IgD-negative memory B cell (primary cell): ENCODE measurements at regions not wholly inside any gene's neighbourhood (a gene's known extent, or its start where the extent isn't known, plus 50 kb on each side); places are given as distances from the start of the nearest gene placed in this dataset.

Experiments
- H3K27ac Mint-ChIP-seq, 3 donors: one replicate each; pipeline ENCODE4 v1.8.0; 2020 to 2022; ENCODE audit warnings: mild to moderate bottlenecking in 3 of 3, mixed read lengths in 3 of 3, moderate library complexity in 1 of 3
- H3K27me3 Mint-ChIP-seq: one replicate; pipeline ENCODE4 v1.8.0; 2021; ENCODE audit warnings: mixed read lengths
- H3K36me3 Mint-ChIP-seq: one replicate; pipeline ENCODE4 v1.8.0; 2020; ENCODE audit warnings: mild to moderate bottlenecking, mixed read lengths
- H3K4me1 Mint-ChIP-seq, 3 donors: one replicate each; pipeline ENCODE4 v1.8.0; 2020 to 2022; ENCODE audit warnings: mixed read lengths in 3 of 3, mild to moderate bottlenecking in 1 of 3
- H3K4me3 Mint-ChIP-seq, 4 donors: one replicate each; pipeline ENCODE4 v1.8.0; 2020 to 2022; ENCODE audit warnings: mild to moderate bottlenecking in 4 of 4, mixed read lengths in 4 of 4, moderate library complexity in 3 of 4
- H3K9me3 Mint-ChIP-seq, 3 donors: one replicate each; pipeline ENCODE4 v1.8.0; 2020 to 2021; ENCODE audit warnings: mixed read lengths in 3 of 3, mild to moderate bottlenecking in 1 of 3

DNA sequence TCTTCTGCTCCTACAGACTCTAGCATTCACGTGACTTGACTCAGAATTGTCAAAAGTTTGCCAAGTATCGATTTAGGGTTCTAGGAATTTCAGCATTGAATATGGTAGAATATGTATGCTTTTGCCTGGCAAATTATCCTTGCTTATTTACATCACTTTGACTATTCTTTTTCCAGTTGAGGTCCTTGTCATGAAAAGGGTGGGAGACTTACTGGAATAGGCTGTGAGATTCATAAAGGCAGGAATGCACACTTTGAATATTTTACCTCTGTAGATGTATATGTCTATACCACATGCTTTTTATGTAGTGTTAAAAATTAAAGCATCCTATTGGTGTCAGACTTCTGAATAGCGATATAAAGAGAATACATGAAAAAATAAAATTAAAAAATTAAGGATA is 378.8 kb upstream of the RARB start:
- Mint-ChIP-seq H3K27ac (no peak overlapping the region), H3K36me3 (no peaks in the 10 kb centered on the region), H3K4me1 (no peaks in the 10 kb centered on the region), H3K27me3 (no peaks in the 10 kb centered on the region), H3K9me3 (peaks cover 0 to 10% (median 3%) of the 10 kb centered on the region in 3 donors), H3K4me3 (no peak overlapping the region)

DNA sequence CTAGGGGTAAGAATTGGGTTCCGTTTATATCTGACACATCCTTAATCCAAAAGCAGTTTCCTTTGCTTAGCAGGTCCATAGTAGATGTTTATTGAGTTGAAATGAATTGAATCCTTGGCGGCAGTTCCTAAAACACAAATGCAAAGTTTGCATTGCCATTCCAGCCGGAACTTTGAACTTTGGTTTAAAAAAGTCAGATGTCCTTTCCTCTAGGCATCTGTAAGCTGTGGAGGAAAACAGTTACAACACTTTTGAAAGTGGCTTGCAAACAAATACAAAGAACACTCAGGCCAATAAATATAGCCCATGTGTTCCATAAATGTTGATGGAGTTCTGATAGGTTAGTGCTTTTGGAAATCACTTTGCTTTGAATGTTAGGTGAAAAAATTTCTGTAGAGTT is 374.7 kb upstream of the RARB start:
- Mint-ChIP-seq H3K27me3 (no peaks in the 10 kb centered on the region), H3K4me3 (no peak overlapping the region), H3K9me3 (peaks cover 3 to 9% (median 3%) of the 10 kb centered on the region in 3 donors), H3K4me1 (no peaks in the 10 kb centered on the region), H3K27ac (no peak overlapping the region), H3K36me3 (no peaks in the 10 kb centered on the region)

DNA sequence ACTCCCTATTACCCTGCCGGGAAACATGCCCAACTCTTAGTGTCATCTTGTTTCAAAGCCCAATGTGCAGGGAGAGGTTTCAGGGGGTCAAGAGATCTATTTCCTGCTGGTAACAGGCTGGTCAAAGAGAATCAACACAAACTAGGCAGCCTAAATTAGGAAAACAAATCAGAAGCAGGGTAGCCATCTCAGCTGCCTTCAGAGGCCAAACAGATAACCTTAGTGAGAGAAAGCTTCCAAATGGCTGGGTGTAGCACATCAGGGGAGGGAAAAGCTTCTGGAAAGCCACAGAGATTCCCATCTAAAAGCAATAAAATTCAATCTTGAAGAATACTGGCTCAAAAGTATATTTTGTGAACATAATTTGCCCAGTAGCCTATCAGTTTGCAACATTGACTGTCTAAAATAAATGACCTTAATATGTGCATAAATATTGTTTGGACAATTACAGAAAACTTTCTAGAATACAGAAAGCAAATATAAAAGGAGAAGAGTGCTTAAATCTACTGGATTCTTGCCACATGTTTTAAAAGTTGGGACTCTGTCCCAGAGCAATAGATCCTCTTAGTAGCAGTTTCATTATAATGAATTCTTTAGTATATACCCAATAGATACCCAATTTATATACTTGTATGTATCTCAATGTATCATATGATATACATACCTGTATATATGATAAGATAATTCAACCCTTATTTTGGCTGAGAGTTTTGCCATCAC is 371.9 kb upstream of the RARB start:
- no peaks in the 10 kb centered on the region for H3K4me1 Mint-ChIP-seq
- H3K9me3 Mint-ChIP-seq: peaks cover 0 to 3% (median 3%) of the 10 kb centered on the region in 3 donors
- H3K27me3 Mint-ChIP-seq: no peaks in the 10 kb centered on the region
- H3K36me3 Mint-ChIP-seq: no peaks in the 10 kb centered on the region
- no peak overlapping the region for H3K4me3 Mint-ChIP-seq
- no peak overlapping the region for H3K27ac Mint-ChIP-seq

DNA sequence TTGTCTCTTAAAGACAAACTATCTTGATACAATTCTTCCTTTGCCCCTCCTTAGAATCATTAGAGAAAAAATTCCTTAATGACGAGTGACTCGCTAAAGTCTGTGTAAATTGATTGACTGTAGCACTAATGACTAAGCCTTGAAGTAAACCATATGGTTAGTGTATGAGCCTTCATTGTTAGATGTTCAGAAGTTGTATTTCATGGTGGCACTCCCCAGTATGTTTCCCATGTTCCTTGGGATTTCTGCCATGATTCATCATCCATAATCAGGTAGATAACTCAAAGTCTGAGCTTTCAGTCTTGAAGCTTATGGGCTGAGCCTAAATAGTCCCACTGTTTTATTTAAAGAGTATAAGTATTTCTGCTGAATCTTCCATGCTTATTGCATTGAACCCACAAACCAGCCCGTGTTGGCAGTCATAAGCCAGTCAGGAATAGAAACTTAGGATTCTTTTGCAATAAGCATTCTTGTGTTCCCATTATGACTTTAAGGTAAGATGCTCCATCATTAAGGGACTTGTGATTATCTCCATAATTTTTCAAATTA is 371.2 kb upstream of the RARB start:
- no peaks in the 10 kb centered on the region for H3K36me3 Mint-ChIP-seq
- no peaks in the 10 kb centered on the region for H3K4me1 Mint-ChIP-seq
- H3K9me3 Mint-ChIP-seq: peaks cover 0 to 3% (median 2%) of the 10 kb centered on the region in 3 donors
- H3K4me3 Mint-ChIP-seq: no peak overlapping the region
- H3K27me3 Mint-ChIP-seq: no peaks in the 10 kb centered on the region
- H3K27ac Mint-ChIP-seq: no peak overlapping the region

DNA sequence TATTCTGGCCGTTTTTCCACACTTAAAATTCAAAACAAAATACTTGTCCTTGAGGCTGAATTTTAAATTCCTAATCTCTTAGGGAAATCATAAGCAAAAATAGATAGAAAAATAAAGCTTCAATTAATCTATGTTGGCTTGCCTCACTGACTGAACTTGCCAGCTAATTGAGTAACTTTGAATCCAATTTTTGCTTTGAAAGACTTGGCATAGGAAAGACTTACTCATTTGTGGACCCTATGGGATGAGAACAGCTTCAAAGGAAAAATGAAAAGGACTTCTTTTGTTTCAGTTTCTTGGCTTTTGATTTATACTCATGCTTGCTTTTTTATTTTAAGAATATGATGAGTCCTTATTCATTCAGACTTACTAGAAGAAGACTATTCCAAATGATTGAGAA is 370.7 kb upstream of the RARB start:
- peaks cover 0 to 3% (median 2%) of the 10 kb centered on the region in 3 donors for H3K9me3 Mint-ChIP-seq
- H3K4me1 Mint-ChIP-seq: no peaks in the 10 kb centered on the region
- H3K27ac Mint-ChIP-seq: no peak overlapping the region
- H3K4me3 Mint-ChIP-seq: no peak overlapping the region
- H3K36me3 Mint-ChIP-seq: no peaks in the 10 kb centered on the region
- no peaks in the 10 kb centered on the region for H3K27me3 Mint-ChIP-seq

DNA sequence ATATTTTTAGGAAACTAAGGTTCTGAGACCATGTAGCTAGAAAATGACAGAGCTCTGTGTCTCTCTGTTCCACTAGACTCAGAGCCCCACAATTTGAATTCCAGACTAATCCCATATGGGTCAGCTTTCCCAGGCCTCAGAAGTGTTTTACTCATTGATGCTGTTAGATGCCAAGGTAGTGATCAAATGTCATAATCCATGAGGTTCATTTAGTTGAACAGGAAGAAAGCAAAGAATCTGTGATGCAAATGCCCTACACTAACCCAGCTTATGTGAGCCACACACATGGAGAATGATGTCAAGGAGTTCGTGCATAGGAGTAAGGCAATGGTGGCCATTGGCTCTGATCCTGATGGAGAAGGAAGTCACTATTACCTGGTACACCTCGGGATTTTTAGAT is 363.4 kb upstream of the RARB start:
- Mint-ChIP-seq H3K27ac (no peak overlapping the region), H3K4me3 (no peak overlapping the region), H3K9me3 (peaks cover 0 to 3% (median 2%) of the 10 kb centered on the region in 3 donors), H3K27me3 (no peaks in the 10 kb centered on the region), H3K4me1 (no peaks in the 10 kb centered on the region), H3K36me3 (no peaks in the 10 kb centered on the region)

DNA sequence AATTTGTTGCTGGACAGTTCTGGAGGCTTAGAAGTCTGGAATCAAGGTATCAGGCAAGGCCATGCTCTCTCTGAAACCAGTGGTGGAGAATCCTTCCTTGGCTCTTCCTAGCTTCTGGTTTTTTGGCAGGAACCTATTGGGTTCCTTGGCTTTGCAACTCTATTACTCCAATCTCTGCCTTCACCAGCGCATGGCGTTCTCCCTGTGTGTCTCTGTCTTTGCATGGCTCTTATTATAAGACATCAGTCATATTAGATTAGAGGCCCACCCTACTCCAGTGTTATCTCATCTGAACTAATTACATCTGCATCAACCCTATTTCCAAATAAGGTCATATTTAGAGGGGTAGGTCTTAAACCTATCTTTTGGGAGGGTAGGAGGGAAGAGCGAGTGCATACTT is 358.1 kb upstream of the RARB start:
- H3K27me3 Mint-ChIP-seq: no peaks in the 10 kb centered on the region
- peaks cover 3 to 5% (median 4%) of the 10 kb centered on the region in 3 donors for H3K9me3 Mint-ChIP-seq
- H3K4me1 Mint-ChIP-seq: no peaks in the 10 kb centered on the region
- H3K27ac Mint-ChIP-seq: no peak overlapping the region
- no peaks in the 10 kb centered on the region for H3K36me3 Mint-ChIP-seq
- no peak overlapping the region for H3K4me3 Mint-ChIP-seq

DNA sequence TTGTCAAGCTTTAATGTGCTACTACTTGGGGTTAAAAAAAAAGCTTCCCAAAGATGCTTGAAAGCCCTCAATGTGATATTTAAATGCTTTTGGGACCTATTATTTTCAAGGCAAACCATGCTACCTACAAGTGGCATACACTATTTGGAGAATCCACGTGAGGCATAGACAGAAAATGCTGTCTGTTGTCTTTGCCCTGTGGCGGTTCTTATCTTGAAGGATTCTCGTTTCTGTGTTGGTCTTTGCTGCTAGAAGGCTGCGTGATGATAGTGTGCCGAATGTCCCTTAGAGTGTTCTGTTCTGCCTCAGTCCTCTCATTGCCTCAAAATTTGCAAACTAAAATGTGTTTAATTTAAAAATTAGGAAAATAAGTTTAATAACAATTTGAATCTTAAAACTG is 356.2 kb upstream of the RARB start:
- no peaks in the 10 kb centered on the region for H3K4me1 Mint-ChIP-seq
- no peak overlapping the region for H3K27ac Mint-ChIP-seq
- H3K4me3 Mint-ChIP-seq: no peak overlapping the region

DNA sequence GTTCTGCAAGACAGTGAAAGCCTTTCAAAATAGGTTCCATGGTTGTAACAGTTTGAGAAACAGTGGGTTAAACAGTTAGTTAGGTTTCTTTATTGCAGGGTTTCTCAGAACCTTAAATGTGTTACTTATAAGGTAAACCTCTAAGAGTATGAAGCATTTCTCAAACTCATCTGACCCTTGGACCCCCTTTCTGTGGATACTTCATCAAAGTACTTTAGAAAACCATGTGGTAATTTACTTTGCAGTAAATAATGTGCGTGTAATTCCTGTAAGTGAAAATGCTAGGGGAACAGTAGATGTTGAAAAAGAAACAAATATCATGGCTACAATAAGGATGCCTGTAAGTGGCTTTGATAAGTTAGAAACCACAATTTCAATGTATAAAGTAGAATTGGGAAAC is 354.6 kb upstream of the RARB start:
- H3K27me3 Mint-ChIP-seq: no peaks in the 10 kb centered on the region
- no peak overlapping the region for H3K27ac Mint-ChIP-seq
- H3K4me1 Mint-ChIP-seq: no peaks in the 10 kb centered on the region
- H3K4me3 Mint-ChIP-seq: no peak overlapping the region
- no peaks in the 10 kb centered on the region for H3K36me3 Mint-ChIP-seq
- H3K9me3 Mint-ChIP-seq: peaks cover 3 to 4% (median 3%) of the 10 kb centered on the region in 3 donors

More for the DNA sequence above, 356.2 kb upstream of the RARB start:
- peaks cover 3 to 5% (median 4%) of the 10 kb centered on the region in 3 donors for H3K9me3 Mint-ChIP-seq
- no peaks in the 10 kb centered on the region for H3K27me3 Mint-ChIP-seq
- H3K36me3 Mint-ChIP-seq: no peaks in the 10 kb centered on the region

DNA sequence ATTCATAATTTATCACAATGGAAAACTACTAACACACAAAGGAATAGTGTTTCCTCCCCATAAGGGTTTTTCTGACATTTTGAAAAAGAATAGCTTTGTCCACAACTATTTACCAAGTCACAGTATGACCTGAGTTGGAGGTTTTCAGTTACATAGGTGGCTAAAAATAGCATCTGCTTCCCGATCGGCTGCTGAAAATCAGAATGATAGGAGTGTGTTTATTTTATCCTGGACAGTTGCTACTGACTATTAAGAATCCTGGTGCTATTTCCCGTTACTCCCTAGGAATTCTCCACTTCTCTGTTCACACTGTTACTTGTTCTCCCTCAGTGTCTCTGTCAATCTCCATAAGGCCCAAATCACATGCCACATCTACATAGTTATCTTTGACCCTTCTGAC is 353.9 kb upstream of the RARB start:
- Mint-ChIP-seq H3K4me1 (no peaks in the 10 kb centered on the region), H3K36me3 (no peaks in the 10 kb centered on the region), H3K4me3 (no peak overlapping the region), H3K9me3 (peaks cover 3 to 4% (median 4%) of the 10 kb centered on the region in 3 donors), H3K27me3 (no peaks in the 10 kb centered on the region), H3K27ac (no peak overlapping the region)

DNA sequence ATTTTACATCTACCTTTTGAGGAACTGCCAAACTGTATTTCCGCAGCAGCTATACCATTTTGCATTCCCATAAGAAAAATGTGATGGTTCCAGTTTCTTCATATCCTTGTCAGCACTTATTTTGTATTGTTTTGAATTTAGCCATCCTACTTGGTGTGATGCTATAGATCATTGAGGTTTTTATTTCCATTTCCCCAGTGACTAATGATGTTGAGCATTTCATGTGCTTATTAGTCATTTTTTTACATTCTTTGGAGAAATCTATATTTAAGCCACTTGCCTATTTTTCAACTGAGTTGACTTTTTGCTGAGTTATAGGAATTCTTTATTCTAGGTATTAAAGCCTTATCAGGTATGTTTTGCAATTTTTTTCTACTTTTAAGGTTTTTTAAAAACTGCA is 347.6 kb upstream of the RARB start:
- no peaks in the 10 kb centered on the region for H3K4me1 Mint-ChIP-seq
- peaks cover 0 to 6% (median 0%) of the 10 kb centered on the region in 3 donors for H3K9me3 Mint-ChIP-seq
- H3K27ac Mint-ChIP-seq: no peak overlapping the region
- H3K4me3 Mint-ChIP-seq: no peak overlapping the region
- no peaks in the 10 kb centered on the region for H3K36me3 Mint-ChIP-seq
- no peaks in the 10 kb centered on the region for H3K27me3 Mint-ChIP-seq

DNA sequence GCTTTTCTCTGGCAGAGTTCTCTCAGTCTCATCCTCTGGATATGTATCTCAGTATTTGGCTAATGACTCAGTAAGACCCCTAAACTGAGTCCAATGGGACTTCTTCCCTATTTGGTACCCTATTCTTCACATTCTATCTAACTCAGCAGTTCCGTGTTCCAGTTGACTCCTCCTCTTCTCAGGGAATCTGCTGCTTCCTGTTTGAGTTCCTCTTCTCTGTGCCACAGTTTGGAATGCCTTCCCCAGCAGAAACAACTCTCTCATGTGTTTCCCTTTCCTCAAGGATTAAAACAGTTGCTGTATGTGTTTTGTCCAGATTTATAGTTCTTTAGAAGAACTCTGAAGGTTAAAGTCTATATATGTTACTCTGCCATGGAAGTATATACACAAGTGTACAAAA is 344.0 kb upstream of the RARB start:
- Mint-ChIP-seq H3K27me3 (peaks cover 3% of the 10 kb centered on the region), H3K9me3 (peaks cover 4 to 6% (median 4%) of the 10 kb centered on the region in 3 donors), H3K4me1 (no peaks in the 10 kb centered on the region), H3K4me3 (no peak overlapping the region), H3K27ac (no peak overlapping the region), H3K36me3 (no peaks in the 10 kb centered on the region)

DNA sequence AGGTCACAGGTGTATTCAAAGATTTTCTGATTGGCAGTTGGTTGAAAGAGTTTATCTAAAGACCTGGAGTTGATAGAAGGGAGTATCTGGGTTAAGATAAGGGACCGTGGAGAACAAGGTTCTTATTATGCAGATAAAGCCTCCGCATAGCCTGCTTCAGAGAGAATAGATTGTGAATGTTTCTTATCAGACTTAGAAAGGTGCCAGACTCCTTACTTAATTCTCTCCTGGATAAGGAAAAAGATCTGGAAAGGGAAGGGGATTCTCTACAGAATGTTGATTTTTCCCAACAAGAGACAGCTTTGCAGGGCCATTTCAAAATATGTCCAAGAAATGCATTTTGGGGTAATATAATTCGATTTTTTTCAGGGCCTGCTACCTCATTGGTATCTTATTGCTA is 341.3 kb upstream of the RARB start:
- peaks cover 4% of the 10 kb centered on the region for H3K27me3 Mint-ChIP-seq
- peaks cover 0 to 4% (median 4%) of the 10 kb centered on the region in 3 donors for H3K9me3 Mint-ChIP-seq
- no peak overlapping the region for H3K4me3 Mint-ChIP-seq
- H3K36me3 Mint-ChIP-seq: no peaks in the 10 kb centered on the region
- no peaks in the 10 kb centered on the region for H3K4me1 Mint-ChIP-seq
- H3K27ac Mint-ChIP-seq: no peak overlapping the region

DNA sequence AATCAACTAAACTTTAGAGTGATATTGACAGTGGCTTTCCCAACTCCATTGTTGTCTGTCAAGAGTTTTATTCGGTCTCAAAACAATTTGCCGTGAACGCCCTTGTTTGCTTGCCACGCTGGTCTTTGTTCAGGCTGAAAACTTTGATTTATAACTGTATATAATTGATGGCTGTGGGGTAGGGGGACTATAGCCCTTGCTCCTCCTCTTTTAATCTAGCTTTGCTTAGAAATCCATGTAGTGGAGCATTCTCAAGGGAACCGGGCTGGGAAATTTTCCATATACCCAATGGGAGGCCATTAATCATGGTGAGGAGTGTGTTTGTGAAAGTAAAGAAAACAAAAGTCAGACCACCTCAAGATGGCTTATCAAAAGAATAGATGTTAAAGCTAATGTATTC is 339.8 kb upstream of the RARB start:
- Mint-ChIP-seq H3K36me3 (no peaks in the 10 kb centered on the region), H3K27ac (no peak overlapping the region), H3K9me3 (peaks cover 0 to 4% (median 4%) of the 10 kb centered on the region in 3 donors), H3K4me3 (no peak overlapping the region), H3K27me3 (peaks cover 4% of the 10 kb centered on the region), H3K4me1 (no peaks in the 10 kb centered on the region)

DNA sequence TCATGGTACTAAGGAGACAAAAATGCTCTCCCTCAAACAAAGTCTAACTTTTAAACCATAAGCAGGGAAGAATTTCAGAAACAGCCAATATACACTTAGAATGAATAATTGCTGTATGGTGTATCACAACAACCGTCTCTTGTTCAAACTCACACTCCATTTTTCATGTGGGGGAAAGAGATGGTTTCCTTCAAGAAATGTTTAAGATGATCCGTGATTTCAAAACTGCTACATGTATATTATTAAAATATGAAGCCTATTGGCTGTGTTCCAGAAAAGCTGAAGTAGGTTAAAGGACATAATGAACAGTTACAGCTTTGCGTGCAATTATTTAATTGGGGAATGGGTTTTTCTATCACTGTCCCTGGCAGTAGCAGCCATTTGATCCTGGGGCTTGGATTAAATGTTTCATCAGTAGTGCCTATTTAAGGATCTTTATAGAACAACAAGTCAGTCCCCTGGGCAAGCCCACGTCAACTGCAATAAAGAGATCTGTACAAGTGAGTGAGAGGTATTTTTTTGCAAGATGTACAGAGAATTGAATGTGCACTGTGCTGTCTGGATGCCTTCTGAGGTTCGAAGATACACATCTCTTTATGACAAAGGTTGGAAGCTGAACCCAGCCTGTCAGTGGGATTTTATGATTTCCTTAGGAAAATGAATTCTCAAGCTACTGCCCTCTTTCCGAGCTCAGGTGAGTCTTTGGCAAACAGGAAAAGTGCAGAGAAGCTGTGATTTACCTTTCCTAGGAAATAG is 337.2 kb upstream of the RARB start:
- H3K36me3 Mint-ChIP-seq: no peaks in the 10 kb centered on the region
- peaks cover 0 to 3% (median 3%) of the 10 kb centered on the region in 3 donors for H3K9me3 Mint-ChIP-seq
- peaks cover 4% of the 10 kb centered on the region for H3K27me3 Mint-ChIP-seq
- H3K4me3 Mint-ChIP-seq: no peak overlapping the region
- no peak overlapping the region for H3K27ac Mint-ChIP-seq
- H3K4me1 Mint-ChIP-seq: no peaks in the 10 kb centered on the region
